Naive B cell (primary cell): ENCODE measurements at regions not wholly inside any gene's neighbourhood (a gene's known extent, or its start where the extent isn't known, plus 50 kb on each side); places are given as distances from the start of the nearest gene placed in this dataset.

ENCODE experiments used
- ATAC-seq, 2 donors: fragments of 150-1000 bp; cut with Tn5 transposase; 2 replicates each; pipeline ENCODE4 v1.10.0; 2021; ENCODE audit warnings: low read depth in 2 of 2, mild to moderate bottlenecking in 2 of 2, moderate library complexity in 2 of 2
- DNase-seq: peaks from one replicate; pipeline ENCODE4 v3.0.0; 2022
- H3K27ac Mint-ChIP-seq, 6 donors: one replicate each; pipeline ENCODE4 v1.8.0; 2020 to 2022; ENCODE audit warnings: mild to moderate bottlenecking in 6 of 6, mixed read lengths in 6 of 6, moderate library complexity in 5 of 6, inconsistent platforms in 2 of 6
- H3K27me3 Mint-ChIP-seq, 3 donors: one replicate each; pipeline ENCODE4 v1.8.0; 2021 to 2022; ENCODE audit warnings: mixed read lengths in 3 of 3, mild to moderate bottlenecking in 1 of 3
- H3K36me3 Mint-ChIP-seq, 2 donors: one replicate each; pipeline ENCODE4 v1.8.0; 2020 to 2022; ENCODE audit warnings: mixed read lengths in 2 of 2, inconsistent platforms in 1 of 2, mild to moderate bottlenecking in 1 of 2
- H3K4me1 Mint-ChIP-seq, 3 donors: one replicate each; pipeline ENCODE4 v1.8.0; 2020 to 2022; ENCODE audit warnings: mixed read lengths in 3 of 3, inconsistent platforms in 1 of 3, mild to moderate bottlenecking in 1 of 3, moderate library complexity in 1 of 3
- H3K4me3 Mint-ChIP-seq, 8 donors: one replicate each; pipeline ENCODE4 v1.8.0; 2020 to 2022; ENCODE audit warnings: mild to moderate bottlenecking in 8 of 8, mixed read lengths in 8 of 8, moderate library complexity in 8 of 8, inconsistent platforms in 2 of 8
- H3K9me3 Mint-ChIP-seq, 7 donors: one replicate each; pipeline ENCODE4 v1.8.0; 2020 to 2022; ENCODE audit warnings: mixed read lengths in 7 of 7, mild to moderate bottlenecking in 5 of 7, inconsistent platforms in 2 of 7, moderate library complexity in 1 of 7

GRCh38 chr5:154131817-154132216, 58.7 kb upstream of the GALNT10 start:
- Mint-ChIP-seq H3K4me1 (no peaks in the 10 kb centered on the region), H3K36me3 (no peaks in the 10 kb centered on the region), H3K27ac (no peak overlapping the region), H3K9me3 (peaks cover 0 to 9% (median 0%) of the 10 kb centered on the region in 7 donors), H3K27me3 (peaks cover 0 to 31% (median 8%) of the 10 kb centered on the region in 3 donors), H3K4me3 (no peak overlapping the region)
- ATAC-seq (no peak), DNase-seq (no peak)

GRCh38 chr5:154132718-154133307, 57.7 kb upstream of the GALNT10 start:
- no peaks in the 10 kb centered on the region for H3K36me3 Mint-ChIP-seq
- no peak overlapping the region for H3K4me3 Mint-ChIP-seq
- H3K4me1 Mint-ChIP-seq, result no peaks in the 10 kb centered on the region
- H3K9me3 Mint-ChIP-seq, result peaks cover 0 to under 1% (median 0%) of the 10 kb centered on the region in 7 donors
- H3K27me3 Mint-ChIP-seq, result peaks cover 0 to 25% (median 8%) of the 10 kb centered on the region in 3 donors
- no peak for ATAC-seq
- DNase-seq, result no peak
- H3K27ac Mint-ChIP-seq, result no peak overlapping the region

- H3K9me3 Mint-ChIP-seq, result no peaks in the 10 kb centered on the region
- peak overlapping the region in 1 of 6 donors; percentile 41 for H3K27ac Mint-ChIP-seq
- no peaks in the 10 kb centered on the region for H3K4me1 Mint-ChIP-seq
- DNase-seq (no peak), ATAC-seq (no peak)
- H3K27me3 Mint-ChIP-seq, result peaks cover 0 to 18% (median 5%) of the 10 kb centered on the region in 3 donors
- H3K4me3 Mint-ChIP-seq, result no peak overlapping the region
- H3K36me3 Mint-ChIP-seq, result no peaks in the 10 kb centered on the region
Observed at GRCh38 chr5:154133591-154133990, 56.9 kb upstream of the GALNT10 start.

GRCh38 chr5:154134499-154134898, 56.0 kb upstream of the GALNT10 start:
- no peak for DNase-seq

GRCh38 chr5:154135125-154135817, 55.3 kb upstream of the GALNT10 start:
- no peak for ATAC-seq
- peaks cover 1 to 17% (median 4%) of the 10 kb centered on the region in 3 donors for H3K27me3 Mint-ChIP-seq
- no peak overlapping the region for H3K4me3 Mint-ChIP-seq
- DNase-seq, result no peak
- no peak overlapping the region for H3K27ac Mint-ChIP-seq
- no peaks in the 10 kb centered on the region for H3K4me1 Mint-ChIP-seq
- no peaks in the 10 kb centered on the region for H3K9me3 Mint-ChIP-seq
- H3K36me3 Mint-ChIP-seq, result no peaks in the 10 kb centered on the region

More at GRCh38 chr5:154134499-154134898, 56.0 kb upstream of the GALNT10 start:
- no peak for ATAC-seq
- H3K4me1 Mint-ChIP-seq, result no peaks in the 10 kb centered on the region
- no peaks in the 10 kb centered on the region for H3K9me3 Mint-ChIP-seq
- H3K27me3 Mint-ChIP-seq, result peaks cover 0 to 17% (median 4%) of the 10 kb centered on the region in 3 donors
- H3K36me3 Mint-ChIP-seq, result no peaks in the 10 kb centered on the region
- H3K4me3 Mint-ChIP-seq, result no peak overlapping the region
- H3K27ac Mint-ChIP-seq, result no peak overlapping the region

GRCh38 chr5:154136141-154136540, 54.4 kb upstream of the GALNT10 start:
- peaks cover 4 to 26% (median 10%) of the 10 kb centered on the region in 3 donors for H3K27me3 Mint-ChIP-seq
- no peaks in the 10 kb centered on the region for H3K9me3 Mint-ChIP-seq
- H3K27ac Mint-ChIP-seq, result no peak overlapping the region
- H3K4me1 Mint-ChIP-seq, result no peaks in the 10 kb centered on the region
- H3K36me3 Mint-ChIP-seq, result no peaks in the 10 kb centered on the region
- ATAC-seq, result no peak
- H3K4me3 Mint-ChIP-seq, result no peak overlapping the region
- DNase-seq, result no peak

GRCh38 chr5:154138701-154139100, 51.8 kb upstream of the GALNT10 start:
- Mint-ChIP-seq H3K27me3 (peaks cover 10 to 24% (median 24%) of the 10 kb centered on the region in 3 donors), H3K4me3 (no peak overlapping the region), H3K9me3 (peaks cover 0 to 4% (median 0%) of the 10 kb centered on the region in 7 donors), H3K4me1 (no peaks in the 10 kb centered on the region), H3K27ac (no peak overlapping the region), H3K36me3 (no peaks in the 10 kb centered on the region)
- DNase-seq, result no peak
- ATAC-seq, result no peak

GRCh38 chr5:154140381-154140780, 50.2 kb upstream of the GALNT10 start:
- Mint-ChIP-seq H3K9me3 (peaks cover 0 to 4% (median 0%) of the 10 kb centered on the region in 7 donors), H3K36me3 (no peaks in the 10 kb centered on the region), H3K4me3 (no peak overlapping the region), H3K4me1 (no peaks in the 10 kb centered on the region), H3K27me3 (peaks cover 8 to 33% (median 27%) of the 10 kb centered on the region in 3 donors), H3K27ac (no peak overlapping the region)
- ATAC-seq, result no peak
- no peak for DNase-seq
